ENCODE measurements at regions not wholly inside any gene's neighbourhood (a gene's known extent, or its start where the extent isn't known, plus 50 kb on each side); places are given as distances from the start of the nearest gene placed in this dataset.
"Not testable (repeated sequence)": the region's sequence is repeated elsewhere in the genome, so short reads cannot be mapped to it uniquely, and the experiment has no call there.

DNA sequence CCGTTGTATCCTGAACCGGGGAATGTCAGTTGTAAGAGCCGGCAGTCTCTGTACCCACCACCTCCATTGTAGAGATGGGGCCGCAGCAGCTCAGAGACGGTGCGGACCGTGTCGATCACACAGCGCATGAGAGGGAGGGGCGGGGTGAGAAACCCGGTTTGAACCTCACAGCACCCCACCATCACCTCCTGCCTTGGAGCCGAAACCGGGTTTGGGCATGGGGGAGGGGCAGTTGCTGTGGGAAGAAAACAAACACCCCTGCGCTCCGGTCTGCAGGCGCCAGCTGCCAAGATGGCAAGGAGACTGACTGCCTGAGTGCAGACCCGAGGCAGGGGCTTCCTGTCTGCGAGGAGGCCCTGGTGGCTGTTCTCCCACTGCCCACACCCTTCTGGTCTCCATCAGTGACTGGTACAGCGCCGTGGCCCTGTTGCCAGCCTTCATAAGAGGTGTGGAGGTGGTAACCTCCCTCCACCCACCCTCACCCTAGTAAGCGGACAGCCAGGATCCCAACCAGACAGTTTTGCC, 69.2 kb upstream of the SSBP3 start:
- DNase-seq (ENCODE audit: low read depth), result no peak
- no peak overlapping the region for H3K4me3 ChIP-seq (ENCODE audit: low read depth, low read length)
- no peak for TF ChIP-seq CTCF (IDR thresholded peaks at IDR 0.05; ENCODE audit: control insufficient read depth, extremely low read depth, insufficient read depth)

- no peak for DNase-seq (ENCODE audit: low read depth)
- no peak overlapping the region for H3K4me3 ChIP-seq (ENCODE audit: low read depth, low read length)
These were observed 68.4 kb upstream of the SSBP3 start for GRCh38 chr1:54474310-54475251.

GRCh38 chr1:54471588-54471987, 65.4 kb upstream of the SSBP3 start:
- no peak overlapping the region for H3K4me3 ChIP-seq (ENCODE audit: low read depth, low read length)
- no peak for DNase-seq (ENCODE audit: low read depth)
- no peak for TF ChIP-seq CTCF (IDR thresholded peaks at IDR 0.05; ENCODE audit: control insufficient read depth, extremely low read depth, insufficient read depth)

More at GRCh38 chr1:54474310-54475251, 68.4 kb upstream of the SSBP3 start:
- no peak for TF ChIP-seq CTCF (IDR thresholded peaks at IDR 0.05; ENCODE audit: control insufficient read depth, extremely low read depth, insufficient read depth)

DNA sequence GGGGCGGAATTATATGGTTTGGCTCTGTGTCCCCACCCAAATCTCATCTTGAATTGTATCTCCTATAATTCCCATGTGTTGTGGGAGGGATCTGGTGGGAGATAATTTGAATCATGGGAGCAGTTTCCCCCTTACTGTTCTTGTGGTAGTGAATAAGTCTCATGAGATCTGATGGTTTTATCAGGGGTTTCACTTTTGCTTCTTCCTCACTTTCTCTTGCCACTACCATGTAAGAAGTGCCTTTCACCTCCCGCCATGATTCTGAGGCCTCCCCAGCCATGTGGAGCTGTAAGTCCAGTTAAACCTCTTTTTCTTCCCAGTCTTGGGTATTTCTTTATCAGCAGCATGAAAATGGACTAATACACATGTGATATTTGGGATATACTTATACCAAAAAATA, 63.2 kb upstream of the SSBP3 start:
- not testable (repeated sequence) for DNase-seq (ENCODE audit: low read depth)

DNA sequence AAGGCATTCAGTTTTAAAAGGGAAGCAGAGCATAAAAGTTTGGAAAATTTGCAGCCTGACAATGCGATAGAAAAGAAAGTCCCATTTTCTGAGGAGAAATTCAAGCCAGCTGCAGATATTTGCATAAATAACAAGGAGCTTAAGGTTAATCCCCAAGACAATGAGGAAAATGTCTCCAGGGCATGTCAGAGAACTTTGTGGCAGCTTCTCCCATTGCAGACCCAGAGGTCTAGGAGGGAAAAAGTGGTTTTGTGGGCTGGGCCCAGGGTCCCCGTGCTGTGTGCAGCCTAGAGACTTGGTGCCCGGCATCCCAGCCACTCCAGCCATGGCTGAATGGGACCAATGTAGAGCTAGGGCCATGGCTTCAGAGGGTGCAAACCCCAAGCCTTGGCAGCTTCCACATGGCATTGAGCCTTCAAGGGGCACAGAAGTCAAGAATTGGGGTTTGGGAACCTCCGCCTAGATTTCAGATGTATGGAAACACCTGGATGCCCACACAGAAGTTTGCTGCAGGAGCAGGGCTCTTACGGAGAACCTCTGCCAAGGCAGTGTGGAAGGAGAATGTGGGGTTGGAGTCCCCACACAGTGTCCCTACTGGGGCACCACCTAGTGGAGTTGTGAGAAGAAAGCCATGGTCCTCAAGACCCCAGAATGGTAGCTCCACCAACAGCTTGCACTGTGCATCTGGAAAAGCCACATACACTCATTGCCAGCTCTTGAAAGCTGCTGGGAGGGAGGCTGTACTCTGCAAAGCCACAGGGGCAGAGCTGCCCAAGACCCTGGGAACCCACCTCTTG, 62.3 kb upstream of the SSBP3 start:
- not testable (repeated sequence) for DNase-seq (ENCODE audit: low read depth)

More for the DNA sequence above, 63.2 kb upstream of the SSBP3 start:
- H3K4me3 ChIP-seq (ENCODE audit: low read depth, low read length), result not testable (repeated sequence)

GRCh38 chr1:54465351-54465811, 59.2 kb upstream of the SSBP3 start:
- no peak for DNase-seq (ENCODE audit: low read depth)
- no peak overlapping the region for H3K4me3 ChIP-seq (ENCODE audit: low read depth, low read length)
- no peak for TF ChIP-seq CTCF (IDR thresholded peaks at IDR 0.05; ENCODE audit: control insufficient read depth, extremely low read depth, insufficient read depth)

More for the DNA sequence above, 62.3 kb upstream of the SSBP3 start:
- not testable (repeated sequence) for H3K4me3 ChIP-seq (ENCODE audit: low read depth, low read length)

GRCh38 chr1:54464477-54465146, 58.4 kb upstream of the SSBP3 start:
- no peak for DNase-seq (ENCODE audit: low read depth)
- no peak overlapping the region for H3K4me3 ChIP-seq (ENCODE audit: low read depth, low read length)
- no peak for TF ChIP-seq CTCF (IDR thresholded peaks at IDR 0.05; ENCODE audit: control insufficient read depth, extremely low read depth, insufficient read depth)

Data from LNCaP clone FGC (cell line).